GM13976 (cell line): ENCODE measurements at regions not wholly inside any gene's neighbourhood (a gene's known extent, or its start where the extent isn't known, plus 50 kb on each side); places are given as distances from the start of the nearest gene placed in this dataset.

Experiments used
- DNase-seq: peaks from one replicate; pipeline ENCODE4 v3.0.0; 2012; ENCODE audit warnings: low spot score
- in situ Hi-C: fragments of 300-500 bp; cut with MboI; formaldehyde crosslinking; loops from one replicate; pipeline ENCODE4 v1.12.0; 2022; ENCODE audit warnings: low sequenced_read_pairs, mixed read lengths, inconsistent platforms; ENCODE audit not compliant: unreplicated experiment
- TF ChIP-seq, protein P1 (sequence below): IDR thresholded peaks from 2 replicates; pipeline ENCODE4 v1.5.1; 2012; ENCODE audit warnings: borderline replicate concordance, mild to moderate bottlenecking; ENCODE audit not compliant: insufficient read depth; ENCODE audit errors: extremely low read depth, missing control alignments, control extremely low read depth

DNA sequence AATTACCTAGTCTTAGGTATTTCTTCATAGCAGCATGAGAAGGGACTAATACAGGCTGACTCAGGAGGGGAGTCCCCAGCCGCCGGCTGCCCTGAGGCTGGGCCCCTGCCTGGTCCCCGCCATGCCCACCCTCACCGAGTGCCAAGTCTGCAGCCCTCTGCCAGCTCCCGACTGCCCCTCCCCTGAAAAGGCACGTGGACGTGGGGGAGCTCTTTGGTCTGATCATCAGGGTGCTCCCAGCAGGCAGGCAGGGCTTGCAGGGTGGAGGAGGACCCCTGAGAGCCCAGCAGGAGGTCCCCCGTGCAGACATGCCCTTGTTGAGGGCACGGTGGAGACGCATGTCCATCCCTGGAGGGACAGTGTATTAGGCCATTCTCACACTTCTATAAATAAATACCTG is 110.9 kb downstream of the UNCX start:
- in situ Hi-C loops, result no loop called here
- TF ChIP-seq, protein P1, sequence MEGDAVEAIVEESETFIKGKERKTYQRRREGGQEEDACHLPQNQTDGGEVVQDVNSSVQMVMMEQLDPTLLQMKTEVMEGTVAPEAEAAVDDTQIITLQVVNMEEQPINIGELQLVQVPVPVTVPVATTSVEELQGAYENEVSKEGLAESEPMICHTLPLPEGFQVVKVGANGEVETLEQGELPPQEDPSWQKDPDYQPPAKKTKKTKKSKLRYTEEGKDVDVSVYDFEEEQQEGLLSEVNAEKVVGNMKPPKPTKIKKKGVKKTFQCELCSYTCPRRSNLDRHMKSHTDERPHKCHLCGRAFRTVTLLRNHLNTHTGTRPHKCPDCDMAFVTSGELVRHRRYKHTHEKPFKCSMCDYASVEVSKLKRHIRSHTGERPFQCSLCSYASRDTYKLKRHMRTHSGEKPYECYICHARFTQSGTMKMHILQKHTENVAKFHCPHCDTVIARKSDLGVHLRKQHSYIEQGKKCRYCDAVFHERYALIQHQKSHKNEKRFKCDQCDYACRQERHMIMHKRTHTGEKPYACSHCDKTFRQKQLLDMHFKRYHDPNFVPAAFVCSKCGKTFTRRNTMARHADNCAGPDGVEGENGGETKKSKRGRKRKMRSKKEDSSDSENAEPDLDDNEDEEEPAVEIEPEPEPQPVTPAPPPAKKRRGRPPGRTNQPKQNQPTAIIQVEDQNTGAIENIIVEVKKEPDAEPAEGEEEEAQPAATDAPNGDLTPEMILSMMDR, result no peak
- no peak for DNase-seq

DNA sequence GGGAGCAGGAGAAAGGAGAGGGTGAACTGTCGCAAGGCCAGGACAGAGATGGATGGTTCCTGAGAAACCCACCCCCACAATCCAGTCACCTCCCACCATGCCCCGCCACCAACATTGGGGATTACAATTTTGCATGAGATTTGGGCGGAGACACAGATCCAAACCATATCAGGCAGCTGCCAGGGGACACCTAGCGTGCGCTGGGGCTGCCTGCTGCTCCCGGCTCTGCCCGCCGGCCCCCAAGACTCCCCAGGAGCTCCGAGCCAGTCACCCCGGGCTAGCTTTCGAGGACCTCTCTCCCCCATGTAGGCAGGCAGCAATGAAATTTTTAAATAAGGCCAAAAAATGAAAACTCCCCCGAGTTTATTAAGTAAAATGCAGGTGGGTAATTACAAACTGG is 111.7 kb downstream of the UNCX start:
- in situ Hi-C loops, result no loop called here
- DNase-seq, result no peak
- TF ChIP-seq, protein P1, result no peak

DNA sequence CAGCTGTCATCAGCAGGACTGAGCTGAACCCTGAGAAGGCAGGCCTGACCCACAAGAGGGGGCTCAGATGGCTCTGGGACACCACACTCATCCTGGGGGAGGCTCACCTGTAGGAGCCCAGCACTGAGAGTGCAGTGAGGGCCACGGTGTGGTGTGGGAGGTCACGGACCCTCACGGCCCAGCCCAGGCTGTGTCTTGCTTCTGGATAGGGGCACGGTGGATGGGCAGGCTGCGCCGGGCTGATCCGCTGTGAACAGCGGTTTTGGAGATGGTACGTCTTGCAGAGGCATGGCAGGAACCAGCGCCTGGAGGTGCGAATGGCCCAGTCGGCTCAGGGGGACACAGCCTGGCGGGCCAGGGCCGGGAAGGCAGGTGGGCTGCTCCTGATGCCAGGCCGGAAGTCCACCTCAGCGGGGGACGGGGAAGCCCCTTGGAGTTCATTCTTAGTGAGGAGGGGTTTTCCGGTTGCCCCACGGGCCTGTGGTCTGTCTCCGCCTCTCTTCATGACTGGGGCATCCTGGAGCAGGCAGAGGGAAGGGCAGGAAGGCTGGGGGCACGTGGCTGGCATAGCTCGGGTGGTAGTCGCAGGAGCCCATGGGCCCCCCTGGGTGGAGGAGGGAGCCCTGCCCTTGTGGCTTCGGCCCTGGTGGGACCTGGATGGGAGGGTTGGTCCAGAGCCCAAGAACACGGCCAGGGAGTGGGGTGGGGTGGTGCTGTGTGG is 112.5 kb downstream of the UNCX start:
- in situ Hi-C loops, result no loop called here

DNA sequence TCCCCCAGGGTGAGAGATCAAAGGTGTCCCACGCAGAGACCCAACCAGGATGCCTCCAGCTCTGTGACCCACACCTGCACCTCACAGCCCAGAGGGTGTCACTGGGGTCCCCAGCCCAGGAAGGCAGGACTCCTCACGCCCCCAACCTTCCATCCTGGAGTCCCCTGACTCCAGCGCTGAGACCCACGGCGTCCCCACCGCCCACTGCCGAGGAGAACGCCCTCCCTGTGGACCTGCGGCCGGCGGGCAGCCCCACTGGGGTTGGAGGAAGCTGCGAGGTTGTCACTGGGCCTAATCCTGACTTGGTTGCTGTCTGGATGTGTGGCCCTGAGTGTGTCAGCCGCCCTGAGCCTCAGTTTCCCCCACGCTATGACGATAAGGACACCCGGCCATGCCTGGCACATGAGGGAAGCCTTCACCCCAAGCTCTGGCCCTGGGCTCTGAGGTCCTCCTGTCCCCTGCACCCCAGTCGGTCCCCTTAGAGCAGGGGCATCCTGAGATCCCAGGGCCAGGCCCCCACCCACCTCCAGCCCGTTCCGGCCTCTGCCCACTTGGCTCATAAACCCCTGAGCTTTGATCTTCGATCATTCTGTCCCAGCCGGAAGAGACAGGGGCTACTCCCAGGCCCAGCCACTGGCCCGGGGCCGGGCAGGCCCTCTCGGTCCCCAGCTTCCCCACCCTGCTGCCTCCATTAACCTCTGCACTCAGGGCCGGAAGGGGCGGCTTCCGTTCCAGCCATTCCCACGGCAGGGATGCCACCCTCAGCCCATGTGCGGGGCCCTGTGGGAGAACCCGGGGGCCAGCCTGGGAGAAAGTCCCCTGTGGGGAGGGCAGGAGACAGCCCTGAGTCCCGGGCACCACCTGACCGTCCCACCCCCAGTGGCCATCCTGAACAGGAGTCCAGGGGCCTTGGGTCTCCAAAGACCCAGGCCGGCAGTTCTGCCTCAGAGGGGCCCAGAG is 113.2 kb downstream of the MICALL2 start:
- in situ Hi-C loops, result no loop called here
- TF ChIP-seq, protein P1, result no peak
- DNase-seq, result no peak

More for the DNA sequence above, 112.5 kb downstream of the UNCX start:
- DNase-seq, result no peak
- TF ChIP-seq, protein P1, result no peak

DNA sequence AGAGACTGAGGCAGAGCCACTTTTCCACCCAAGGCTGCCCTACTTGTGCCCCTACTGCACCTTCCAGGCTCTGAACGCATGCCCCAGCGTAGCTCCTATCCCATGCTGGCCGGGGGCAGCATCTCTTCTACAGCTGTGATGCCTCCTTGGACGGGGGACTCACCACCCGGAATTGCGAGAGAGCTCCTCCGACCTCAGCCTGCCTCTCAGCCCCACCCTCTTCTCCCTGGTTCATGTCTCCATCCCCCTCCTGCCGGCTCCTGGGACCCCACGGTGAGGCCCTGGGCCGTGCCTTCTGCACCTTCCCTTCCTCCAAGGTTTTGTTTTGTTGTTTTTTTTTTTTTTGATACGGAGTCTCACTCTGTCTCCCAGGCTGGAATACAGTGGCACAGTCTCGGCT is 112.4 kb downstream of the MICALL2 start:
- TF ChIP-seq, protein P1, result no peak
- DNase-seq, result no peak
- in situ Hi-C loops, result no loop called here

DNA sequence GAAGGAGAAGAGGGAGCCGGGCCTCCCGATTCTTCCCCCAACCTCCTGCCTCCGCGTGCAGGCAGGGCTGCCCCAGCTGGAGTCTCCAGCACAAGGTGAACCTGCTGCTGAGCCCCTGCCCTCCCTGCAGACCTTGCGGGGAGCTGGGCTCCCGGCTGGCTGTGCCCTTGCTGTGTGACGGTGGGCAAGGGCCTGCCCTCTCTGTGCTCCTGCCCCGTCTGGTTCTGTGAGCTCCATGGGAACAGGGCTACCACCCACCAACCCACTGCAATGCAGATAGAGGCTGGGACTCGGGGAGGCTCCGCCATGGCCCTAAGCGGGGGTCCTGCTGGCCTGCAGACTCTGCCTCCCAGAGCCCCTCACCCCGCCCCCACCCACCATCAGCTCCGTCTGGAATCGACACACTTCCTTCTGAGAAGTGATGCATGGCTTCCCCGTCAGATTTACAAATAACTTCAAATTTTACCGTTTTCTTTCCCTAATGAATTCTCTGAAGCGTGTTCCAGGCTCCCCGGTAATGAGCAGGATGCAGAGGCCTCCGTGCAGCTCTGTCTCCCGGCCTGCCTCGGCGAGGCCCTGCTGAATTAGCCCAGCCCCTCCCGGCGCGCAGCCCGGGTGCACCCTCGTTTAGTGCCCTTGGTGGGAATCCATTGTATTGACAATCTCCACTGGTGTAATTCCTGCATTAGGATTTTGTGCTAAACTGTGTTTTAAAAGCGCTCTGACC is 111.0 kb downstream of the MICALL2 start:
- no peak for DNase-seq
- TF ChIP-seq, protein P1, result no peak
- in situ Hi-C loops, result no loop called here
